Naive thymus-derived CD4-positive, alpha-beta T cell (primary cell): ENCODE measurements at regions not wholly inside any gene's neighbourhood (a gene's known extent, or its start where the extent isn't known, plus 50 kb on each side); places are given as distances from the start of the nearest gene placed in this dataset.

Experiments used
- ATAC-seq: fragments of 150-1000 bp; cut with Tn5 transposase; 2 replicates; pipeline ENCODE4 v1.10.0; 2021; ENCODE audit warnings: mild to moderate bottlenecking, moderate library complexity
- CTCF ChIA-PET: fragments of 350-600 bp; sonication (Branson Sonifier 250); formaldehyde crosslinking; loops from one replicate; lab custom pipeline; 2021; ENCODE audit warnings: antibody characterized with exemption; lab: Charles Lee
- POLR2A ChIA-PET: fragments of 350-600 bp; sonication (Branson Sonifier 250); formaldehyde crosslinking; loops from one replicate; lab custom pipeline; 2021; ENCODE audit warnings: antibody characterized with exemption, inconsistent platforms; lab: Charles Lee
- DNase-seq, 9 donors: peaks; one replicate each; pipeline versions ENCODE4 v3.0.0 to v3.0.0-alpha.2; 2020 to 2022; ENCODE audit warnings: mixed read lengths in 1 of 9
- H3K27ac ChIP-seq: one replicate; pipeline ENCODE4 v1.7.0; 2013; ENCODE audit warnings: mild to moderate bottlenecking, low read depth, low read length, moderate library complexity
- H3K27me3 ChIP-seq, 2 donors: one replicate each; pipeline ENCODE4 v1.7.0; 2013; ENCODE audit warnings: low read length in 2 of 2, mild to moderate bottlenecking in 2 of 2, moderate library complexity in 2 of 2; ENCODE audit not compliant: control insufficient read depth in 2 of 2, insufficient read depth in 2 of 2
- H3K36me3 ChIP-seq, 3 experiments: 1 replicate in 2 of 3; 2 replicates in 1 of 3; pipeline ENCODE4 v1.7.0; 2013; ENCODE audit warnings: low read length in 3 of 3, mild to moderate bottlenecking in 3 of 3, moderate library complexity in 1 of 3; ENCODE audit not compliant: insufficient read depth in 3 of 3, control insufficient read depth in 2 of 3
- H3K4me1 ChIP-seq, 2 donors: one replicate each; pipeline ENCODE4 v1.7.0; 2013; ENCODE audit warnings: low read length in 2 of 2, mild to moderate bottlenecking in 2 of 2, moderate library complexity in 1 of 2; ENCODE audit not compliant: control insufficient read depth in 2 of 2, insufficient read depth in 2 of 2
- H3K4me3 ChIP-seq: 2 replicates; pipeline ENCODE4 v1.7.0; 2013; ENCODE audit warnings: mild to moderate bottlenecking, low read length
- H3K9me3 ChIP-seq, 3 experiments: 1 replicate in 2 of 3; 2 replicates in 1 of 3; pipeline ENCODE4 v1.7.0; 2013; ENCODE audit warnings: low read length in 3 of 3; ENCODE audit not compliant: control insufficient read depth in 2 of 3
- H3K27ac Mint-ChIP-seq, 9 donors: one replicate each; pipeline ENCODE4 v1.8.0; 2020 to 2022; ENCODE audit warnings: mixed read lengths in 9 of 9, mild to moderate bottlenecking in 8 of 9, moderate library complexity in 5 of 9, inconsistent platforms in 2 of 9
- H3K27me3 Mint-ChIP-seq, 5 donors: one replicate each; pipeline ENCODE4 v1.8.0; 2021 to 2022; ENCODE audit warnings: mixed read lengths in 5 of 5, mild to moderate bottlenecking in 1 of 5
- H3K36me3 Mint-ChIP-seq, 5 donors: one replicate each; pipeline ENCODE4 v1.8.0; 2020 to 2022; ENCODE audit warnings: mixed read lengths in 5 of 5, mild to moderate bottlenecking in 3 of 5, inconsistent platforms in 1 of 5
- H3K4me1 Mint-ChIP-seq, 7 donors: one replicate each; pipeline ENCODE4 v1.8.0; 2020 to 2022; ENCODE audit warnings: mixed read lengths in 7 of 7, mild to moderate bottlenecking in 3 of 7, inconsistent platforms in 1 of 7
- H3K4me3 Mint-ChIP-seq, 10 donors: one replicate each; pipeline ENCODE4 v1.8.0; 2020 to 2022; ENCODE audit warnings: mild to moderate bottlenecking in 10 of 10, mixed read lengths in 10 of 10, moderate library complexity in 6 of 10, inconsistent platforms in 2 of 10
- H3K9me3 Mint-ChIP-seq, 11 donors: one replicate each; pipeline ENCODE4 v1.8.0; 2020 to 2022; ENCODE audit warnings: mixed read lengths in 11 of 11, mild to moderate bottlenecking in 4 of 11, inconsistent platforms in 1 of 11, moderate library complexity in 1 of 11
- intact Hi-C, 2 donors: fragments of 100-400 bp; cut with micrococcal nuclease; formaldehyde crosslinking; loops; one replicate each; pipeline ENCODE4 v1.15.1; 2023

GRCh38 chr11:97989121-97989520 is 1031.6 kb upstream of the CNTN5 start:
- Histone ChIP-seq H3K36me3 (no peaks in the 10 kb centered on the region), H3K4me1 (no peaks in the 10 kb centered on the region), H3K9me3 (no peaks in the 10 kb centered on the region), H3K27me3 (no peaks in the 10 kb centered on the region), H3K4me3 (no peak overlapping the region), H3K27ac (no peak overlapping the region)
- CTCF ChIA-PET = no interaction called here
- ATAC-seq = no peak
- intact Hi-C loops = no loop called here
- DNase-seq = no peak
- no peaks in the 10 kb centered on the region for H3K27me3 Mint-ChIP-seq
- no peak overlapping the region for H3K27ac Mint-ChIP-seq
- H3K4me1 Mint-ChIP-seq = no peaks in the 10 kb centered on the region
- POLR2A ChIA-PET = no interaction called here
- no peak overlapping the region for H3K4me3 Mint-ChIP-seq
- no peaks in the 10 kb centered on the region for H3K36me3 Mint-ChIP-seq
- peaks cover 0 to 12% (median 3%) of the 10 kb centered on the region in 11 donors for H3K9me3 Mint-ChIP-seq

GRCh38 chr11:97990162-97990920 is 1030.4 kb upstream of the CNTN5 start:
- Mint-ChIP-seq H3K4me3 (no peak overlapping the region), H3K36me3 (no peaks in the 10 kb centered on the region), H3K27me3 (no peaks in the 10 kb centered on the region), H3K27ac (no peak overlapping the region), H3K9me3 (peaks cover 0 to 12% (median 3%) of the 10 kb centered on the region in 11 donors), H3K4me1 (no peaks in the 10 kb centered on the region)
- ATAC-seq = no peak
- Histone ChIP-seq H3K27me3 (no peaks in the 10 kb centered on the region), H3K36me3 (no peaks in the 10 kb centered on the region), H3K4me1 (no peaks in the 10 kb centered on the region), H3K9me3 (no peaks in the 10 kb centered on the region), H3K4me3 (no peak overlapping the region), H3K27ac (no peak overlapping the region)
- intact Hi-C loops = no loop called here
- CTCF ChIA-PET = no interaction called here
- no peak for DNase-seq
- POLR2A ChIA-PET = no interaction called here

GRCh38 chr11:97993562-97993961 is 1027.2 kb upstream of the CNTN5 start:
- Histone ChIP-seq H3K36me3 (no peaks in the 10 kb centered on the region), H3K4me1 (no peaks in the 10 kb centered on the region), H3K9me3 (no peaks in the 10 kb centered on the region), H3K4me3 (no peak overlapping the region), H3K27me3 (no peaks in the 10 kb centered on the region), H3K27ac (no peak overlapping the region)
- H3K27me3 Mint-ChIP-seq = no peaks in the 10 kb centered on the region
- H3K9me3 Mint-ChIP-seq = peaks cover 0 to 12% (median 3%) of the 10 kb centered on the region in 11 donors
- intact Hi-C loops = no loop called here
- ATAC-seq = no peak
- no peaks in the 10 kb centered on the region for H3K4me1 Mint-ChIP-seq
- H3K36me3 Mint-ChIP-seq = no peaks in the 10 kb centered on the region
- H3K4me3 Mint-ChIP-seq = no peak overlapping the region
- no peak for DNase-seq
- ChIA-PET CTCF (no interaction called here), POLR2A (no interaction called here)
- H3K27ac Mint-ChIP-seq = no peak overlapping the region

GRCh38 chr11:97995874-97996273 is 1024.9 kb upstream of the CNTN5 start:
- intact Hi-C loops = no loop called here

GRCh38 chr11:97996762-97997161 is 1024.0 kb upstream of the CNTN5 start:
- Mint-ChIP-seq H3K36me3 (no peaks in the 10 kb centered on the region), H3K27me3 (no peaks in the 10 kb centered on the region), H3K4me3 (no peak overlapping the region), H3K27ac (no peak overlapping the region), H3K4me1 (no peaks in the 10 kb centered on the region), H3K9me3 (peaks cover 0 to 10% (median 3%) of the 10 kb centered on the region in 11 donors)
- H3K4me3 ChIP-seq = no peak overlapping the region
- DNase-seq = no peak
- intact Hi-C loops = no loop called here
- no peaks in the 10 kb centered on the region for H3K36me3 ChIP-seq
- ChIA-PET POLR2A (no interaction called here), CTCF (no interaction called here)
- no peak overlapping the region for H3K27ac ChIP-seq
- H3K27me3 ChIP-seq = no peaks in the 10 kb centered on the region
- ATAC-seq = no peak
- H3K4me1 ChIP-seq = no peaks in the 10 kb centered on the region
- no peaks in the 10 kb centered on the region for H3K9me3 ChIP-seq

More at GRCh38 chr11:97995874-97996273, 1024.9 kb upstream of the CNTN5 start:
- Histone ChIP-seq H3K27ac (no peak overlapping the region), H3K4me3 (no peak overlapping the region), H3K36me3 (no peaks in the 10 kb centered on the region), H3K9me3 (no peaks in the 10 kb centered on the region), H3K4me1 (no peaks in the 10 kb centered on the region), H3K27me3 (no peaks in the 10 kb centered on the region)
- Mint-ChIP-seq H3K4me3 (no peak overlapping the region), H3K4me1 (no peaks in the 10 kb centered on the region), H3K27ac (no peak overlapping the region), H3K36me3 (no peaks in the 10 kb centered on the region), H3K9me3 (peaks cover 0 to 12% (median 3%) of the 10 kb centered on the region in 11 donors), H3K27me3 (no peaks in the 10 kb centered on the region)
- ChIA-PET POLR2A (no interaction called here), CTCF (no interaction called here)
- no peak for ATAC-seq
- no peak for DNase-seq

GRCh38 chr11:98003606-98004371 is 1017.0 kb upstream of the CNTN5 start:
- Mint-ChIP-seq H3K27ac (no peak overlapping the region), H3K9me3 (peaks cover 0 to 9% (median 3%) of the 10 kb centered on the region in 11 donors), H3K36me3 (no peaks in the 10 kb centered on the region), H3K27me3 (no peaks in the 10 kb centered on the region), H3K4me3 (no peak overlapping the region), H3K4me1 (peaks cover 0 to 1% (median 0%) of the 10 kb centered on the region in 7 donors)
- Histone ChIP-seq H3K9me3 (no peaks in the 10 kb centered on the region), H3K4me3 (no peak overlapping the region), H3K27ac (no peak overlapping the region), H3K27me3 (no peaks in the 10 kb centered on the region), H3K36me3 (no peaks in the 10 kb centered on the region), H3K4me1 (no peaks in the 10 kb centered on the region)
- ChIA-PET POLR2A (no interaction called here), CTCF (no interaction called here)
- DNase-seq = no peak
- intact Hi-C loops = no loop called here
- no peak for ATAC-seq
